Central memory CD4-positive, alpha-beta T cell (primary cell): ENCODE measurements at regions not wholly inside any gene's neighbourhood (a gene's known extent, or its start where the extent isn't known, plus 50 kb on each side); places are given as distances from the start of the nearest gene placed in this dataset.

Experiments used
- DNase-seq: peaks from one replicate; pipeline ENCODE4 v3.0.0; 2022

DNA sequence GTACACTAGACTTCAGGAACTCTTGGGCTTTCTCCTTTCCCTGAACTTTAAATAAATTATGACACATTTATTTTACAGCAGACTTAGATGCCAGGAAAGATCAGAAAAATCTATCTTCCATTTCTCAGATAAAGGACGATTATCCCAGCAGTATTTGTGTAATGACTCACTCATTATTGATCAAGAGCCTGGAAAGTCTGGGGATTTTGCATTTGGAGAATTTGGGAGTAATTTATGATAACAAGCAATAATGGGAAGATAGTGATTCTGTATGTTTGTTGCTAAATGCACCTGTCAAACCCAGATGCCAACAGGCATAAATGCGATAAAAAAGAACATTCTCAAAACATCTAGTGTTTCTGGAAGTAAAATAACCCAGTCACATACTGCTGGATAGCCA lies 480.2 kb upstream of the ATP2B1 start:
- DNase-seq, result no peak

DNA sequence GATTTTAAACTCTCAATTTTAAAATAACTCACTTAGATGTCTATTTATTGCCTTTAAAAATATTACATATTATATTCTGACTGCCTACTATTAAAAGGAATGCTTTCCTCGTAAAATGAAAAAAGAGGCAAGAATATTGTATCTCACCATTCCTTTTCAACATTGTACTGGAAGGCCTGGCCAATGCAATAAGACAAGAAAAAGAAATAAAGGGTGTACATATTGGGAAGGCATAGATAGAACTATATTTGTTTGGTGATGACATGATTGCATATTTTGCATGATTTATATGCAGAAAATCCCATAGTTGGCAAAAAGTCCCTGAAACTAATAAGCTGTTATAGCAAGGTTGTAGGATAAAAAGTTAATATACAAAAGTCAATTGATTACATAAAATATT lies 474.6 kb upstream of the ATP2B1 start:
- DNase-seq, result no peak

DNA sequence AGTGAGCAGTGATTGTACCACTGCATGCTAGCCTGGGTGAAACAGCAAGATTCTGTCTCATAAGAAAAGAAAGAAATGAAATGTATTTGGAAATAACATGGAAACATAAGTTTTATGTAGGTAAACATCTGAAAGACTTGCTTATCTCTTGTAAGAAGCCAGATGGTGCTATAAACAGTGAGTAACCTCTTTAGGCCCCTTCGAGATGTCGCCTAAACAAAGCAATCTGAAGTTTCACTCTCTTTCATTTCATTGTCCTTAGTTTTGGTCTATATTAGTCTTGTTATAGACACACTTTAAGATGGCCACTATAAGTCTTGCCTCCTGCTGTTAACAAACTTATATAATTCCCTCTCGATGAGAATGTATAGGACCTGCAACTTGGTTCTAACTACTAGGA lies 472.6 kb upstream of the ATP2B1 start:
- no peak for DNase-seq

DNA sequence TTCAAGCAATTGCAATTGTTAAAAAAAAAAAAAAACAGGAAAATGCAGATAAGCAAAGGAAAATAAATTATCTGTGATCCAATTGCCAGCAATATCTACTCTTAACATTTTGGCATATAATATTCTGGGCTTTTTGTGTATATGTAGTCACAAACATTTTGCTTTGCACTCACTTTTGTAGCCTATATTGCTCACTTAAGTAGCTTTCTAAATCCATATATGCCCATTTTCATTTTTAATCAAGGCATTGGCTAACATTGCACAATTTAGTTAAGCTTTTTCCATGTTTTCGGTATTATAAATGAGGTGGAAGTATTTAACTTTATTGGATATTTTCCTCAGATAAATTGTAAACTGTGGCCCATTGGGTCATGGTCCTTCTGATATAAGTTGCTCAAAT lies 466.3 kb upstream of the ATP2B1 start:
- no peak for DNase-seq

DNA sequence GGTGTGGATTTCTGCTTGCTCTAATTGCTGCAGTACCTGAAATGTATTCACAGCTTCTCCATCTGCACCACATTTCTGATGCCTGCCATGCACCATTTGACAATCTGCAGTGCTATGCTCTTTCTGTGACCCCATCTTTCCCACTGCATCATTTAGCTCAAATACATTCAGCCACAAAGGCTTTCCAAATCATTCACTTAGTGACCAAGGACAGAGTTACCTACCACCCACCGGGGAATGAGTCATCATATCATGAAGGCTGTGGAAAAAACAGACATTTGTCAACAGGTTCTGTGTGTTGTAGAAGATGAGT lies 465.5 kb upstream of the ATP2B1 start:
- no peak for DNase-seq

DNA sequence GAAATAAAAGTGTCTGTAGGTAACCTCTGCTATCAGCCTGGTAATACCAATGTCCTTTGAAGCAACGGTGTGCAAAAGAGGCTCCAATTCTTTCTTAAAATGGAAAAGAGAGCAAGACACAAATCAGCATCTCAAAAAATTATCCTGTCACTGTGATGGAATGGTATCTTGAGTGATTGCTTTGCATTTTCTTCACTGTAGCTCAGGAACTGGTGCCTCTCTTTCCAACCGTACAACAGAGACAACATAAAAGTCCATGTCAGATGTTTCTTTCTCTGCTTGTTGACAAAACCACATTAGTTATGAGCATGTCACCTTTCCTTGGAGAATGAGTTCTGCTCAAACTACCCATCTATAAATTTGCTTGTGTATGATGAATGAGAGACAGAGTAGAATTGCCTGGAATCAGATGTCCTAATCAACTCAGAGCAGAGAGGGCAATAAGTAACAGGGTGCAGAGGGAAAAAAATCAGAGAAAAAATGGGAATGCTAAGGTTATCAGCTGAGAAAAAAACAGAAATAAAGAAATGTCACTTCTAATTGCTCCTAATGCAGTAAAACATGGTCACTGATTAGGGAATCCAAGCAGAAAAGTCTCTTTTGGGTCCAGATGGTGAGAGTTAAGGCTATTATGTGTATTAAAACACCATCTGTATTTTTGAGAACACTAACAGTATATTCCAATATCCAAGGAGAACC lies 465.0 kb upstream of the ATP2B1 start:
- DNase-seq, result no peak

DNA sequence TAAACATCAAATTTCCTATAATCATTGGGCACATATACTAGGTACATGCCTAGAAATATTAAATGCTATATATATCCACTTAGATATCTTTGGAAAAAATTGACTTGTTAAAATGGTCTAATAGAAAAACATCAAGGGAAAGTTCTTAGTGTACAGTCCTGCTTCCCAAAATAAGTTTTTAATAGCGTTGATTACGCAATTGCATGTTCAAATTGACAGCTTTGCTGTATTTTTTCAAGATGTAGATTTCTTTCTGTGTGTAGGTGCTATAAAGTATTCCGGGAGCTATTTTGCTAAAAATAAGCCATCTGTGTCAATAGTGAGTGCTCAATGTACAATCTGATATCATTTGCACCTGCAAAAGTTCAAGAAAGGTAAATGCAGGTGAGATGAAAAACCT lies 463.9 kb upstream of the ATP2B1 start:
- no peak for DNase-seq

DNA sequence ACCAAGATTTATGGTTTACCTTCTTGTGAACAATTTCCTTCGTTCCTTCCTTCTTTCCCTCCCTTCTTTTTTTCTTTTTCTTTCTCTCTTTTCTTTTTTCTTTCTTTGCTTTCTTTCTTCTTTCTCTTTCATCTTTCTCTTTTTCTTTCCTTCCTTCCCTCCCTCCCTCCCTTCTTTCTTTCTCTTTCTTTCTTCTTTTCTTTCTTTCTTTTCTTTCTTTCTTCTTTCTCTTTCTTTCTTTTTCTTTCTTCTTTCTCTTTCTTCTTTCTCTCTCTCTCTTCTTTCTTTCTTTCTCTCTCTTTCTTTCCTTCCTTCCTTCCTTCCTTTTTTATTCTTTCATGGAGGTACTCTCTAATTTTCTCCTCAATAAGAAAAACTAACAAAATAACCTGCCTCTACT lies 462.1 kb upstream of the ATP2B1 start:
- no peak for DNase-seq

DNA sequence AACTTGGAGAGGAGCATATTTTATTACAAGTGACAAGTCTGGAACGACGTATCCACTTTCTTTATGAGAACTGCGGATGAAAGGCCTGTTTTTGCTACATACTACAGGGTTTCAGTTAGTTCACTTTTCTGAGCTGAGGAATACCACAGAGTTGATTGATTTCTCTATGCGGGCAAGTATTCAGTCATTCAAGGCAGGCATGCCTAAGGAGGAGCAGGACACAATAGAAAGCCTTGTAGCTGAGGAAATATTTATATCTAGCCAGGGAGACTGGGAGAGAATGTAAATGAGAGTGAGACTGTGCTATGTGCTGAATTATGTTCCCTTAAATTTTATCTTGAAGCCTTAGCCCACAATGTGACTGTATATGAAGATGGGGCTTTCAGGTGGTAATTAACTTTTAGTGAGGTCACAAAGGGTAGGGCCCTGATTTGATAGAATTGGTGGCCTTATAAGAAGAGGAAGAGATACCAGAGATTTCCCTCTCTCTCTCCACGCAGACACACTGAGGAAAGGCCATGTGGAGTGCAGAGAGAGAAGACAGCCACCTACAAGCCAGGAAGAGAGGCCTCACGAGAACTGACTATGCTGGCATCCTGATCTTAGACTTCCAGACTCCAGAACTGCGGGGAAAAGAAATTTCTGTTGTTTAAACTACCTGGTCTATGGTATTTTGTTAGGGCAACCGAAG lies 459.0 kb upstream of the ATP2B1 start:
- no peak for DNase-seq

DNA sequence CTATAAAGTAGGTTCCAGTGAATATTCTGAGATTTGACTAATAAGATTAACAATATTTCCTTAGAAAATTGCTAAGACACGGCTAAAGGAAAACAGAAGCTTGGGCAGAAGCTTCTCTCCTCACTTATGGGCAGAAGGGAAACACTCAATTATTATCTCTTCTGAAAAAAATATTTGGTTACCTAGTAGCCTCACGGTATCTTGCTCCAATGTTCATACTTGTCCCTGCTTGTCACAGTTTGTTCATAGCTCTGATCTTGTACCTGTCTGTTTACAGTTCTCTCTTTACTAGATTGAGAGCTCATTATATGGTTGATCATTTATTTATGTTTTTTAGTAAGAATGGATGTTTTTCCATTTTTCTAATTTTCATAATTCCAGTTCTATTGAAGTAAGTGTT lies 458.0 kb upstream of the ATP2B1 start:
- no peak for DNase-seq

DNA sequence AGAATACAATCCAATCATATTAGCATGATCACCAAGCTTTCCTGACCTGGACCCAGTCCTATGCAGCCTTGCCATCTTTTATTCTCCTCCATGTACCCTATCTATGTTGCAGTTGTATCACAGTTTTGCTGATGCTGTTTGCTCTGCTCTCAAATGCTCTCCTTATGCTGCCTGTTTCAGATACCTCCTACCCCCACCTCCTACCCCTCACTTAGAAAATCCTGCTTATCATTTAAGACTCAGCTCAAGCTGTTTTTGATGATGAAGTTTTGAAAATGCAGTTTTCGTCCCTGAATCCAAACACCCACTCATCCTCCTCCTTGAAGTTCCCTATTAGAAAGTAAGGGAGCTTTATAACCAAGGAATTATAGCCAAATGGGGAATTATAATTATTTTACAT lies 457.4 kb upstream of the ATP2B1 start:
- DNase-seq, result no peak

DNA sequence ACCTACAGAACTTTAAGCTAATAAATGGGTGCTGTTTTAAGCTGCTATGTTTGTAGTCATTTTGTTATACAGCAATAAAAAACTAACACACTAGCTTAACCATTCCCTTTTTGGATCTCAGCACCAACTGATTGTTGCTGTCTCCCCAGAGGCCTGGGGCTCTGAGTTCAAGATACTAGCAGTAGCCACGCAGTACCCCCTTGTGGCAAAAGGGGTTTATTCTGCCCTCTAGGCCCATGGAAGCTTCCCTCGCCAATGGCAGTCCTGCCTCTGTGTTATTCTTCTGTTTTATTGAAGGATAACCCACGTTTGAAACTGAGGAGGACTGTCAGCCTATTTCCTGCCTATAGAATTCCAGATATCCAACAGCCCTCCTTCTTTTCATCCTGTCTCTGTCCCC lies 455.3 kb upstream of the ATP2B1 start:
- no peak for DNase-seq

DNA sequence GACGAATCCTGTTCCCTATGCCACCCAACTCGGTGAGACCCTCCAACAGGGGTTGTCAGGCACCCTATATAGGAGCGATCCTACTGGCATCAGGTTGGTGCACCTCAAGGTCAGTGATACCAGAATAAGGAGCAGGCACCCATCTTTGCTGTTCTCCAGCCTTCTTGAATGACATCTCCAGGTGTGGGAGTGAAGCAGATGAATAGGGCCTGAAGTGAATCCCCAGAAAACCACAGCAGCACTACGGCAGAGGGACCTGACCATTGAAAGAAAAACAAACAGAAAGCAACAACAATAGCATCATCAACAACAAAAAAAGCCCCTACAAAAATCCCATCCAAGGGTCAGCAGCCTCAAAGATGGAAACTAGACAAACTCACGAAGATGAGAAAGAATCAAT lies 445.2 kb upstream of the ATP2B1 start:
- DNase-seq, result no peak

DNA sequence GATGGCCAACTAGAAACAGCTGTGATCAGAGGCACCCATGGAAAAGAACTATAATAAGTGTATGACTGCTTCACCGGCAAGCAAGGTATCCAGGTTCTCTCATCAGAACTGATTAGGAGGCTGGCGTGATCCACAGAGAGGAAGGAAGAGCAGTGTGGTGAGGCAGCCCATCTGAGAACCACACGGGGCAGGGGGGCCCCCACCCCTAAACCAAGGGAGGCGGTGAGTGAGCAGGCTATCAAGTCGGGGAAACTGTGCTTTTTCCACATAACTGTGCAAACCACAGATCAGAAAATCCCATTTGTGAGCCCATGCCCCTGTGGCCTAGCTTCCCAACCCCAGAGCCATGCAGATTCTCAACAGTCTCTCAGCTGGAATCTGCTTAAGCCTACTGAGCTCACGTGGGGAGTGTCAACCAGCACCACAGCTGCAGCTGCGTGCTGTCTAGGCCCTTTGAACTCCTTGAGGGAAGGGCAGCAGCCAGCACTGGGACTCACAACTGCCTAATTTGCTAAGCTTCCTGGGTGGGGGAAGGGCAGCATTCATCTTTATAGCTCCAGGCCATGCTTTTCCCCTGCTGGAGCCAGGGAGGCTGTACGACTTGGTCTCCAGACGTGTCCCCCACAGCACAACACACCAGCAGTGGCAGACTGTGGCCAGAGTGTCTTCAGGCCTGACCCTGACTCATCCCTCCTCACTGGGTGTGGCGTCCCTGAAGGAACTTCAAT lies 444.4 kb upstream of the ATP2B1 start:
- DNase-seq, result no peak

DNA sequence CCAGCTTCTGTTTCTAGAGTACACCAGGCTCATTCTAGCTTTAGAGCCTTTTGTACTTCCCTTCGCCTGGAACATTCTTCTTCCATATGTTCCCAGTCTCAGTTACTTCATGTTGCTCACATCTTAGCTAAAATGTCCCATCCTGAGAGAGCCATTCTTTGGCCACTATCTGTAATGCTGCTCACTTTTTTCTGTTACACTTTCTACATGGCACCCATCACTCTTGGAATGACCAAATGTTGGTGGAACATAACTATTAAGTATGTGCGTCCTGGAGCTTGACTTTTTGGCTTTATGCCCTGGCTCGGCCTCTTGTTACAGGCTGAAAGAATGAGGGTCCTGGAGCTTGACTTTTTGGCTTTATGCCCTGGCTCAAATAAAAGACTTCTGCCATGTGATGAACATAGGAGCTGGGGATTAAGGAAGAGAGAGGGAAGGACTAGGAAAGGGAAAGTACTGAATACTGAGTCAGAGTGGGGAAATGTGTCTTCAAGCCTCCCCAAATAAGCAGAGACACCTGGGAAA lies 442.9 kb upstream of the ATP2B1 start:
- DNase-seq, result no peak

DNA sequence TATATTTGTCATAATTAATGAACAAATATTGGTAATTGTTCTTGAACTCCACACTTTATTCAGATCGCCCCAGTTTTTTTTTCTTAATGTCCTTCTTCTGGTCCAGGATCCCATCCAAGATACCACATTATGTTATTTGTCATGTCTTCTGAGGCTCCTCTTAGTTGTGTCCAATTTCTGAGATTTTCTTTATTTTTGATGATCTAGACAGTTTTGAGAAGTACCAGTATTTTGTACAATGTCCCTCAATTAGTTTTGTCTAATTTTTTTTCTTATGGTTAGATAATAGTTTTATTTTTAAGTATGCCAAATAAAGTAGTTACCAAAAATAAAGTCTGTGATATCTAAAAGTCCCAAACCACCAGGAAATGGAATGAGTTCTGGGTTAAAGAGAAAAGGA lies 440.8 kb upstream of the ATP2B1 start:
- DNase-seq, result no peak

DNA sequence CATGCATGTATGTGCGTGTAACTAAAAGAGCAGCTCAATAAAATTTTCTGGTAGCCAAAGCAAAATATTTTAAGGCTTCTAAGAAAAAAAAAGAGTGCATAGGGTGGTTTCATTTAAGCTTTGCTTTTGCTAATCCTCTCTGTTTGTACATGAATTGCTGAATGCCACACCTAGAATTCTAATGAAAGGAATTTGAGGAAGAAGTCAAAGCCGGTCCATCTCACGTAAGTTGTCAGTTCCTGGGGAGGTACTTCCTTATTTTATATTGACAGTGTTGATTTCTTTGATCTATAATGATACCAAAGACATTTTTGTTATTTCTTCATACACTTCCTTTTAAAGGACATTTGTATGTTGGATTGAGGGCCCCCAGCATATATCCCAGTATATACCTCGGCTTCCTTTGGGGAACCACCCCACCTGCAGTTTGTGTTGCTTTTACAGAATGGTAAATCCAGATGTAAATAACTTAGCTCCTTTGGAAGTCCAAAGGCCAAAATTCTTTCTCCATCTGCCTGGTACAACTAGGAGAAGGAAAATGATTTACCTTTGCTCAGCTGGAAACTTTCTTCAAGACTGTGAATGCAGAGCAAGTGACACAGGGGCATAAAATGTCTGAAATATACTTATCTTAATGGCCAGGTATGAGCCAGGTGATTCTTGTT lies 420.9 kb upstream of the ATP2B1 start:
- no peak for DNase-seq

DNA sequence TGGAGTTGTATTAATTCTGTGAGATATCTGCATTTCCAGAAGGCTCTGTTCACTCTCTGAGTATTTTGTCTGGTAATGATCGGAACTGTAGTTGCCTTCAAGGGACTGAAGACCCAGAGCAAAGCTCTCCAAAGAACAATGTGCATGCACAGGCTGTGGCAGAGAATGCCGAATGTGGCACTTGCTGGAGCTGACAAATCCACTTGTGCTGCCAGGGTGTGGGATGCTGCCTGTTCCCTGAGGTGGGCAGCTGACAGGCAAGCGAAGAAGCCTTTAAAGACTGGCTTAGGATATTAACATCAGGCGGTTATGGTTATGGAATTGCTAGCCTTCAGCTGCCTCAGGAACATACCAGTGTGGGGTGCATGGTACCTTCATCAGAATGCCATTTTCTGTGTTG lies 419.9 kb upstream of the ATP2B1 start:
- DNase-seq, result no peak

DNA sequence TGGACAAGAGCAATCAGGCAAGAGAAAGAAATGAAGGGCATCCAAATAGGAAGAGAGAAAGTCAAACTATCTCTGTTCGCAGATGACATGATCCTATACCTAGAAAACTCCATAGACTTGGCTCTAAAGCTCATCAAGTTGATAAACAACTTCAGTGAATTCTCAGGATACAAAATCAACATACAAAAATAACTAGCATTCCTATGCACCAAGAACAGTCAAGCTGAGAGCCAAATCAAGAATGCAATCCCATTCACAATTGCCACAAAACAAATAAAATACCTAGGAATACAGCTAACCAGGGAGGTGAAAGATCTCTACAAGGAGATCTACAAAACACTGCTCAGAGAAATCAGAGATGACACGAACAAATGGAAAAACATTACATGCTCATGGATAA lies 417.5 kb upstream of the ATP2B1 start:
- no peak for DNase-seq

DNA sequence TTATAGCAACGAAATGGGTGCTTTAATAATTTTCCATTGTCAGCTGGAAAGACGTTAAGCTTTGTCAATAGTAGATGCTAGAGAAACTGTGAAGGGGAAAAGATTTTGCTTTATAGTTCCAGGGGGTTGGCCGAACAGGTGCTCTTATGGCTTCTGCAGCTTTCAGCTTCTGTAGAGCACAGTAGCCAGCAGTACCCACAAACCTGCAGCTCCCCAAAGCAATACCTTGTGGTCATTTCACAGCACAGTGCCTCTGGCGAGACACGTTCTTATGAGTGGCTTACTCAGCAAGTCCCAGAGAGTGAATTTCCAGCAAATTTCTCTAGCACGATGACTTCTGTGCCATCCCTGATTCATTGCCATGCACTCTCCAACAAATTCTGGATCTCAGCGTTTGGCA lies 416.3 kb upstream of the ATP2B1 start:
- no peak for DNase-seq

DNA sequence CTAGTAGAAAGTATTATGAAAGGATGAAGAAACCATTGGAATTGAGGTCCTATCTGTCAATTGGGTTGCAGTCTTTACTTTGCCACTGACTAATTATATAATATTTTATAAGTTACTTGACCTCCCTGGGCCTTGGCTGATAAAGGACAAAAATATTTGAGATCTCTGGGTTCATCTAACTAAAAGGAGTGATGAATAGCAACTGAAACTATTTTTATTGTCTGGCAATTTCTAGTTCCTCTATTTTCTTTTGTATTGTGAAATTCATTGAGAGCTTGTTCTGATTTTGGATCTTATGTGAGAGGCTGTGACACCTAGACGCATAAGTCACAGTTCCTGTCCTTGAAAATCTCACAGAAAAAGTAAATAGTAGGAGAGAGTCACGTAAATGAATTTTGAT lies 415.7 kb upstream of the ATP2B1 start:
- no peak for DNase-seq

DNA sequence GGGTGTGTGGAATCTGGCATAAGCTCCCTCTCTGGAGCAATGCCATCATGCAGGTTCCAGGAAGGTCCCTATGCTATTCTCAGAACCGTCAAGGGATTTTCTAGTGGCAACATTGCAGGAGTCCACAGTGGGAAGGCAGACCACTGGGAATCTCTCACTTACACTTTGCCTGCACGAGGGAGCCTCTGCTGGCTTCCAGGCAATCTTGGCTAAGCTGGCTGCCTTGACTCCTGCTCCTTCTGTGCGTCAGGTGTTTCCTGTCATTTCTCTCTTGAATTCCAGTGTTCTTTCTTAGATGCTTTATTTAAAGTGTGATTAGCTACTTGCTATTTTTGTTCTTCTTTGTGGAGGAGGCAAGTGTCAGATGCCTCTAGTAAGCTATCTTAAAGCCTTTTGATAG lies 414.0 kb upstream of the ATP2B1 start:
- DNase-seq, result no peak

DNA sequence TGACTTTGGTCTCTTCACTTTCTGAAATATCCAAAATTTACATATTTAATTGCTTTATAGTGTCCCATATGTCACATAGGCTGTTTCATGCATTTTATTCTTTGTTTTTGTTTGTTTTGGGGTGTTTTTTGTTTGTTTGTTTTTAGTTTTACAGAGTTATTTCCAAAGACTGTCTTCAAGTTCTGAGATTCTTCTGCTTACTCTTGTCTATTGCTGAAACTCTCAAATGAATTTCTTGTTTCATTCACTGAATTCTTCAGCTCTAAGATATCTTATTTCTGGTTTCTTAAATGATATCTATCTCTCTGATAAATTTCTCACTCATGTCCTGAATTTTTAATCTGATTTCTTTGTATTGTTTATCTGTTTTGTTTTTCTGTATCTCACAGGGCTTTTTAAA lies 412.0 kb upstream of the ATP2B1 start:
- no peak for DNase-seq

DNA sequence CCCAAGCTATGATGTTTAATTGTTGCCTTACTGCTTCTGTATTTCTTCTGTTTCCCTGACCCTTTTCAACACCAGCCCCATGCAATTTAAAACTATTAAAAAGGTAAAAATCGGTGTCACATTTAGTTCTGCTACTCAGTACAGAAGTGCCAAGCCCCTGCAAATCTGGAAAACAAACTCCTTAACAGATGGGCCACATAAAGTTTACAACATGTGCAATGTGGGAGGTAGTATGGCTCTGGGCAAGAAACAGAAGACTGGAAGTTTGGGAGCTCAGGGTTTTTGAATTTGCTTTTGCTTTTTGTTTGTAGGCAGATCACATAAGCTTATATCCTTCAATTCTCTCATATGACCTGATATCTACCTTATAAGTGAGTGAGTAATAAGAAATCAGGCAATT lies 404.0 kb upstream of the ATP2B1 start:
- DNase-seq, result no peak
